K562 (cell line): ENCODE measurements at regions not wholly inside any gene's neighbourhood (a gene's known extent, or its start where the extent isn't known, plus 50 kb on each side); places are given as distances from the start of the nearest gene placed in this dataset.

Experiments
- CHD1 ChIP-seq: fragments of 200-600 bp; sonication (generic); IDR thresholded peaks from one replicate; pipeline ENCODE4 v1.6.1; 2012; ENCODE audit warnings: mild to moderate bottlenecking, moderate library complexity, low read length, inconsistent platforms
- NR4A1 ChIP-seq, 2 experiments: fragments of 250-450 bp in 1 of 2; fragments of 450-650 bp in 1 of 2; sonication (Bioruptor Pico) in 1 of 2; IDR thresholded peaks; 2 replicates each; pipeline versions ENCODE4 v1.4.0 to v1.6.1; 2016 to 2020; ENCODE audit warnings: mild to moderate bottlenecking in 2 of 2, missing compliant biosample characterization in 1 of 2, missing genetic modification characterization in 1 of 2, moderate library complexity in 1 of 2
- ZBTB43 ChIP-seq: sonication (generic); formaldehyde crosslinking; IDR thresholded peaks from 2 replicates; pipeline ENCODE4 v1.8.0; 2023; ENCODE audit warnings: mild to moderate bottlenecking, missing genetic modification reagents
- ZNF561 ChIP-seq: fragments of 450-650 bp; formaldehyde crosslinking; conservative IDR thresholded peaks from 2 replicates; pipeline ENCODE4 v1.4.0; 2020; ENCODE audit warnings: mild to moderate bottlenecking, moderate library complexity
- ZNF584 ChIP-seq: fragments of 200-800 bp; sonication (Bioruptor generic); IDR thresholded peaks from 2 replicates; pipeline ENCODE4 v1.6.1; 2016; ENCODE audit warnings: low read depth, mild to moderate bottlenecking, missing genetic modification characterization, missing compliant biosample characterization
- TF ChIP-seq, protein P1 (sequence below): fragments of 250-450 bp; sonication (Bioruptor Pico); IDR thresholded peaks from 2 replicates; pipeline ENCODE4 v1.4.0; 2020; ENCODE audit warnings: borderline replicate concordance
- TF ChIP-seq, protein P2 (sequence below): fragments of 450-650 bp; IDR thresholded peaks from 2 replicates; pipeline ENCODE4 v1.6.1; 2016
- TF ChIP-seq, protein P3 (sequence below): fragments of 450-650 bp; formaldehyde crosslinking; IDR thresholded peaks from 2 replicates; pipeline ENCODE4 v1.4.0; 2020; ENCODE audit warnings: mild to moderate bottlenecking, moderate library complexity

- no peak for TF ChIP-seq CHD1
- TF ChIP-seq, protein P1, sequence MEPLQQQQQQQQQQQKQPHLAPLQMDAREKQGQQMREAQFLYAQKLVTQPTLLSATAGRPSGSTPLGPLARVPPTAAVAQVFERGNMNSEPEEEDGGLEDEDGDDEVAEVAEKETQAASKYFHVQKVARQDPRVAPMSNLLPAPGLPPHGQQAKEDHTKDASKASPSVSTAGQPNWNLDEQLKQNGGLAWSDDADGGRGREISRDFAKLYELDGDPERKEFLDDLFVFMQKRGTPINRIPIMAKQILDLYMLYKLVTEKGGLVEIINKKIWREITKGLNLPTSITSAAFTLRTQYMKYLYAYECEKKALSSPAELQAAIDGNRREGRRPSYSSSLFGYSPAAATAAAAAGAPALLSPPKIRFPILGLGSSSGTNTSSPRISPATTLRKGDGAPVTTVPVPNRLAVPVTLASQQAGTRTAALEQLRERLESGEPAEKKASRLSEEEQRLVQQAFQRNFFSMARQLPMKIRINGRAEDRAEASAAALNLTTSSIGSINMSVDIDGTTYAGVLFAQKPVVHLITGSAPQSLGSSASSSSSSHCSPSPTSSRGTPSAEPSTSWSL: no peak
- TF ChIP-seq, protein P2, sequence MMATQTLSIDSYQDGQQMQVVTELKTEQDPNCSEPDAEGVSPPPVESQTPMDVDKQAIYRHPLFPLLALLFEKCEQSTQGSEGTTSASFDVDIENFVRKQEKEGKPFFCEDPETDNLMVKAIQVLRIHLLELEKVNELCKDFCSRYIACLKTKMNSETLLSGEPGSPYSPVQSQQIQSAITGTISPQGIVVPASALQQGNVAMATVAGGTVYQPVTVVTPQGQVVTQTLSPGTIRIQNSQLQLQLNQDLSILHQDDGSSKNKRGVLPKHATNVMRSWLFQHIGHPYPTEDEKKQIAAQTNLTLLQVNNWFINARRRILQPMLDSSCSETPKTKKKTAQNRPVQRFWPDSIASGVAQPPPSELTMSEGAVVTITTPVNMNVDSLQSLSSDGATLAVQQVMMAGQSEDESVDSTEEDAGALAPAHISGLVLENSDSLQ: no peak
- TF ChIP-seq ZNF584 (CRISPR knock-in tag): no peak
- TF ChIP-seq, protein P3, sequence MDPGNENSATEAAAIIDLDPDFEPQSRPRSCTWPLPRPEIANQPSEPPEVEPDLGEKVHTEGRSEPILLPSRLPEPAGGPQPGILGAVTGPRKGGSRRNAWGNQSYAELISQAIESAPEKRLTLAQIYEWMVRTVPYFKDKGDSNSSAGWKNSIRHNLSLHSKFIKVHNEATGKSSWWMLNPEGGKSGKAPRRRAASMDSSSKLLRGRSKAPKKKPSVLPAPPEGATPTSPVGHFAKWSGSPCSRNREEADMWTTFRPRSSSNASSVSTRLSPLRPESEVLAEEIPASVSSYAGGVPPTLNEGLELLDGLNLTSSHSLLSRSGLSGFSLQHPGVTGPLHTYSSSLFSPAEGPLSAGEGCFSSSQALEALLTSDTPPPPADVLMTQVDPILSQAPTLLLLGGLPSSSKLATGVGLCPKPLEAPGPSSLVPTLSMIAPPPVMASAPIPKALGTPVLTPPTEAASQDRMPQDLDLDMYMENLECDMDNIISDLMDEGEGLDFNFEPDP (CRISPR knock-in tag): no peak
- TF ChIP-seq NR4A1 (CRISPR knock-in tag; IDR thresholded peaks at IDR 0.05): no peak
- TF ChIP-seq NR4A1 (tag; IDR thresholded peaks at IDR 0.05): no peak
- TF ChIP-seq ZBTB43: no peak
- no peak for TF ChIP-seq ZNF561
Measured at GRCh38 chr14:80393766-80394165, 182.5 kb upstream of the DIO2 start (continued).
